Mammary epithelial cell (primary cell): ENCODE measurements at regions not wholly inside any gene's neighbourhood (a gene's known extent, or its start where the extent isn't known, plus 50 kb on each side); places are given as distances from the start of the nearest gene placed in this dataset.
"Not testable (repeated sequence)": the region's sequence is repeated elsewhere in the genome, so short reads cannot be mapped to it uniquely, and the experiment has no call there.

Source experiments
- EZH2 ChIP-seq: IDR thresholded peaks from 2 replicates; pipeline ENCODE4 v1.6.1; 2012; ENCODE audit warnings: low read length, inconsistent platforms, borderline replicate concordance
- TF ChIP-seq, protein P1 (sequence below), 2 donors: IDR thresholded peaks in 1 of 2; conservative IDR thresholded peaks in 1 of 2; 2 replicates each; pipeline ENCODE4 v1.5.1; 2011 to 2012; ENCODE audit warnings: inconsistent platforms in 2 of 2, low read length in 2 of 2, mild to moderate bottlenecking in 2 of 2, control low read depth in 1 of 2, low read depth in 1 of 2; ENCODE audit not compliant: insufficient read depth in 1 of 2; ENCODE audit errors: extremely low read depth in 1 of 2

DNA sequence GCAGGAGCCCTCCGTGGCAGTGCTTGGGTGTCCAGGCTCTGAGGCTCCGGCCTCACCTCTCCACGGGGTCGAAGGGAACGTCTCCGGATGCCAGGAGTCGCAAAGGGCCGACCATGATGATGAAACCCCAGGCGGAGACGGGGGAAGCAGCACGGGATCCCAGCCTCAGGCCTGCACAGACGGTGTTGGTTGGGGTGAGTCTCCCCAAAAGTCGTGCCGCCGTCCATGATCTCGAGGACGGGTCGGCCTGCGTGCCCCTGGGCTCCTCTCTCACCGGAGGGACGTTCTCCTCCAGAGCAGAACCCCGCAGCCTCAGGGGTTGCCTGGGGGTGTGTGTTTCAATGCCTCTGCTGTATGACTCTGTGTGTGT, 100.6 kb upstream of the FOXD4L5 start:
- TF ChIP-seq, protein P1, sequence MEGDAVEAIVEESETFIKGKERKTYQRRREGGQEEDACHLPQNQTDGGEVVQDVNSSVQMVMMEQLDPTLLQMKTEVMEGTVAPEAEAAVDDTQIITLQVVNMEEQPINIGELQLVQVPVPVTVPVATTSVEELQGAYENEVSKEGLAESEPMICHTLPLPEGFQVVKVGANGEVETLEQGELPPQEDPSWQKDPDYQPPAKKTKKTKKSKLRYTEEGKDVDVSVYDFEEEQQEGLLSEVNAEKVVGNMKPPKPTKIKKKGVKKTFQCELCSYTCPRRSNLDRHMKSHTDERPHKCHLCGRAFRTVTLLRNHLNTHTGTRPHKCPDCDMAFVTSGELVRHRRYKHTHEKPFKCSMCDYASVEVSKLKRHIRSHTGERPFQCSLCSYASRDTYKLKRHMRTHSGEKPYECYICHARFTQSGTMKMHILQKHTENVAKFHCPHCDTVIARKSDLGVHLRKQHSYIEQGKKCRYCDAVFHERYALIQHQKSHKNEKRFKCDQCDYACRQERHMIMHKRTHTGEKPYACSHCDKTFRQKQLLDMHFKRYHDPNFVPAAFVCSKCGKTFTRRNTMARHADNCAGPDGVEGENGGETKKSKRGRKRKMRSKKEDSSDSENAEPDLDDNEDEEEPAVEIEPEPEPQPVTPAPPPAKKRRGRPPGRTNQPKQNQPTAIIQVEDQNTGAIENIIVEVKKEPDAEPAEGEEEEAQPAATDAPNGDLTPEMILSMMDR (conservative IDR thresholded peaks at IDR 0.05 in 1 of 2, IDR thresholded peaks at IDR 0.05 in 1 of 2; ENCODE audit: extremely low read depth in 1 of 2, insufficient read depth in 1 of 2, low read depth in 1 of 2, low read length in 2 of 2): not testable (repeated sequence)
- not testable (repeated sequence) for TF ChIP-seq EZH2
